ENCODE measurements at regions not wholly inside any gene's neighbourhood (a gene's known extent, or its start where the extent isn't known, plus 50 kb on each side); places are given as distances from the start of the nearest gene placed in this dataset.
"Not testable (repeated sequence)": the region's sequence is repeated elsewhere in the genome, so short reads cannot be mapped to it uniquely, and the experiment has no call there.

DNA sequence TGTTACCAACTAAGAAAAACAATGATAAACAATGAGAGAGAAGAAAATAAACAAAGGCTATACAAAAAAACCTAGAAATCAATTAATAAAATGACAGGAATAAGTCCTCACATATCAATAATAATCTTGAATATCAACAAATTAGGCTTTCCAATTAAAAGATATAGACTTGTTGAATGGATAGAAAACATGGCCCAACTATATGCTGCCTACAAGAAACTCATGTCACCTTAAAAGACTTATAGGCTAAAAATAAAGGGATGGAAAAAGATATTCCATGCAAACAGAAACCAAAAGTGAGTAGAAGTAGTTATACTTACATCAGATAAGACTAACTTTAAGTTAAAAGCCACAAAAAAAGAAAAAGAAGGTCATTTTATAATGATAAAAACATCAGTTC, 183.9 kb downstream of the MYRFL start:
- DNase-seq (ENCODE audit: low spot score in 2 of 2): no peak

DNA sequence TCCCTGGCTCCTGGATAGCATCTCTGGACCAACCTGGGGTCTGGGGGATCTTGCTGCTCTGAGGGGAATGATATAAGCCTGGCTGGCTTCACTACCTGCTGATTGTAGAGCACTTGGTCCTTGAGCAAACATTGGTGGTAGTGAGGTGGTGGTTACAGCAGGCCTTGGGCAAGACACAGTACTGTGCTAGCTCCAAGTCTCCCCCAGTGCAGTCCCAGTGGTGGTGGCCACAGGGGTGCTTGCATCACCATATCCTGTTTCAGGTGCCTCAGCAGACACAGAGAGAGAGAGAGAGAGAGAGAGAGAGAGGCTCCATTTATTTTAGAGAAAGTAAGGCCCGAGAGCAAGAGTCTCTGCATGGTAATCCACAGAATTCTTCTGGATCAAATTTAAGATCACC, 186.3 kb downstream of the MYRFL start:
- no peak for FAIRE-seq
- DNase-seq (ENCODE audit: low spot score in 2 of 2): no peak

More for the DNA sequence above, 183.9 kb downstream of the MYRFL start:
- FAIRE-seq: no peak

DNA sequence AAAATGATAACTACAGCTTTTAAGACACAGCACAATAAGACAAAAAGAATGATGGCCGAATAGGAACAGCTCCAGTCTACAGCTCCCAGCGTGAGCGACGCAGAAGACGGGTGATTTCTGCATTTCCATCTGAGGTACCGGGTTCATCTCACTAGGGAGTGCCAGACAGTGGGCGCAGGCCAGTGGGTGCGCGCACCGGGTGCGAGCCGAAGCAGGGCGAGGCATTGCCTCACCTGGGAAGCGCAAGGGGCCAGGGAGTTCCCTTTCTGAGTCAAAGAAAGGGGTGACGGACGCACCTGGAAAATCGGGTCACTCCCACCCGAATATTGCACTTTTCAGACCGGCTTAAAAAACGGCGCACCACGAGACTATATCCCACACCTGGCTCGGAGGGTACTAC, 188.0 kb downstream of the MYRFL start:
- DNase-seq (ENCODE audit: low spot score in 2 of 2); FAIRE-seq: not testable (repeated sequence)

- FAIRE-seq (no peak), DNase-seq (ENCODE audit: low spot score in 2 of 2) (no peak)
Measured at GRCh38 chr12:70028515-70028914, 203.5 kb downstream of the MYRFL start.

GRCh38 chr12:70028918-70029317, 203.9 kb downstream of the MYRFL start:
- DNase-seq (ENCODE audit: low spot score in 2 of 2) (no peak), FAIRE-seq (no peak)

DNA sequence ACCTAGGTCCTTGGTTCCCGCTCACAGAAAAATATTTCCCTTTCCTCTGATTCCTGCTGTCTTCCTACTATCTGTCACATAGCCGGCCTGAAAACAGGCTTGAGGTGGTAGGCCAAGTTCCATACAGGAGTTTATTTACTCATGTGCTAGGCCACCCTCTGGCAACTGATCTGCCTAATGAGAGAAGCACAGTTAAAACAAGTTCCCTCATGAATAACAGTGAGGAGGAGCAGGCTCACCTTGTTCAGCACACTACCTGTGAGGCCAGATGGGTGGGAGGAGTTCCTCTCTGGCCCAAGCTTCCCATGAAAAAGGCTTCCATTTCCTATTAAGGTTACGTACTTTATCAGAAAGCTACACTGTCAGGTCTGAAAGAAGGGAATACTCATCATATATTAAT, 206.0 kb downstream of the MYRFL start:
- DNase-seq (ENCODE audit: low spot score in 2 of 2) (no peak), FAIRE-seq (no peak)

GRCh38 chr12:70032076-70032475, 207.0 kb downstream of the MYRFL start:
- FAIRE-seq (no peak), DNase-seq (ENCODE audit: low spot score in 2 of 2) (no peak)

GRCh38 chr12:70033310-70033709, 208.3 kb downstream of the MYRFL start:
- FAIRE-seq (no peak), DNase-seq (ENCODE audit: low spot score in 2 of 2) (no peak)

DNA sequence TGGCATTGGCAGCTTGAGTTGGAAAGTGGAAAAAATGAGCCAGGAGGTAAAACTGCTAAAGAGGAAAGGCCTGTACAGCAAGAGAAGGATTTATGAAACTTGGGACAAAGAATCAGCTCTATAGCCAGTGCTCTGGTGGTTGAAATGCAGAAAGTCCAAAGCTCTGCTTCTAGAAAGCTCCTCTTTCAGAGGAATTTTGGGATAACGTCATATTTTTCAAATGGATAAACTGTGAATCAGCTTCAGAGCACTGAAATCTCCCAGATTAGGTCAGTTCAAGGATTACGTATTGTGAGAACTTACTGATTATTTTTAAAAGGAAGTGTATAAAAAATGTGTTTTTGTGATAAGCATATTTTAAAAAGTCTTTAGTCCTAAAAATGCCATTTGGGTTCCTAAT, 203.1 kb upstream of the CNOT2 start:
- DNase-seq (ENCODE audit: low spot score in 2 of 2): no peak
- no peak for FAIRE-seq

DNA sequence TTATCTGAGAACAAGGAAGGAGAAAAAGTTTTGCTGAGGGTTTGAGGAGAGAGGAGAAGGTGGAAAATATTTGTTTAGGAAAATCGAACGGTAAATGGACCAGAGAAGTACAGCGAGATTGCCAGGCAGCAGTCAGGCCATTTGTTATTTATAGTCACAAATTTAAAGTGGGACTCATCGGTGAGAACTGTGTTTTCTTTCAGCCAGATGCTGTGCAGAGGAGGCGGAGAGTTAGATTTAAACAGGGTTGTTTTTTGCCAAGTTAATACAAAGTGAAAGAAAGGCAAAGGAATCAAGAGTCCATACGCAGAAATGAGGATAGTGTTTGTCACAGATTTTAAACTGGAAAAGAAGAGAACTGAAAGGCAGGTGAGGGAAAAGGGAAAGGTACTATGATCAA, 200.6 kb upstream of the CNOT2 start:
- FAIRE-seq (no peak), DNase-seq (ENCODE audit: low spot score in 2 of 2) (peak in 1 of 2 donors; percentile 12)

GRCh38 chr12:70043490-70044138, 199.6 kb upstream of the CNOT2 start:
- FAIRE-seq (no peak), DNase-seq (ENCODE audit: low spot score in 2 of 2) (no peak)

DNA sequence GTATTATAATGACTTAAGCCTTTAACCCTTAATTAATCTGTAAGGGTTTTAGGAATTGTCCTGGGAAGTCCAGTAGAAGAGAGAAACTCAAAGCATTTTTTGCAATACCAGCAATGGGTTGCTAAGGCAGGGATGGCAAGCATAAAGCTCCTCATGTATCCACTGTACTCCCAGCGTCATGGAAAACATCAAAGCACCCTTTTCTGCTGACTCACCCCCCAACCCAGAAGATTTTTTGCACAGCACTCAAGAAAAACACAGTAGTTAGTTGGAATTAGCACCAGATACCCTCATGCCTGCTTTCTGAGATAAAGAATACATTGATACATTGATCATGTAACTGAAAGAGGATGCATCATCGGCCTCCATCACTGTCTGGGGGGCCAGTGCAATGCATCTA, 199.1 kb upstream of the CNOT2 start:
- no peak for DNase-seq (ENCODE audit: low spot score in 2 of 2)
- FAIRE-seq: no peak

DNA sequence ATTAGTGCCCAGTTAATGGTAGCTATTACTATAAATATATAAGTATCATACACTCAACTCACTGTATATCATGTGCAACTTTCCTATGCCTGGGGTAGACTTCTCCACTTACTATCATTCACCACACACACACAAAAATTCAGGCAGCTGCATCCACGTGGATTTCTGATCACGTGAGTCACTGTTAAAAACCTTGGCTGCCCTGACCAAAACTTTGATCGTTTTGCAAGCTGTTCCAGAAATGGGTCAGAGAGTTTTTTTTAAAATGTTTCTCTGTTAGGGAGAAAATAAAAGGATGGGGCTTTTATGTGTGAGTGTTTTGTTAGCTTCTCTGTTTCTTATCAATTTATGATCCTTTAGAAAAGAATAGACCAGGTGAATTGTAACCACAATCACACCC, 198.2 kb upstream of the CNOT2 start:
- DNase-seq (ENCODE audit: low spot score in 2 of 2) (no peak), FAIRE-seq (no peak)

GRCh38 chr12:70045514-70045913, 197.7 kb upstream of the CNOT2 start:
- FAIRE-seq: no peak
- DNase-seq (ENCODE audit: low spot score in 2 of 2): no peak

DNA sequence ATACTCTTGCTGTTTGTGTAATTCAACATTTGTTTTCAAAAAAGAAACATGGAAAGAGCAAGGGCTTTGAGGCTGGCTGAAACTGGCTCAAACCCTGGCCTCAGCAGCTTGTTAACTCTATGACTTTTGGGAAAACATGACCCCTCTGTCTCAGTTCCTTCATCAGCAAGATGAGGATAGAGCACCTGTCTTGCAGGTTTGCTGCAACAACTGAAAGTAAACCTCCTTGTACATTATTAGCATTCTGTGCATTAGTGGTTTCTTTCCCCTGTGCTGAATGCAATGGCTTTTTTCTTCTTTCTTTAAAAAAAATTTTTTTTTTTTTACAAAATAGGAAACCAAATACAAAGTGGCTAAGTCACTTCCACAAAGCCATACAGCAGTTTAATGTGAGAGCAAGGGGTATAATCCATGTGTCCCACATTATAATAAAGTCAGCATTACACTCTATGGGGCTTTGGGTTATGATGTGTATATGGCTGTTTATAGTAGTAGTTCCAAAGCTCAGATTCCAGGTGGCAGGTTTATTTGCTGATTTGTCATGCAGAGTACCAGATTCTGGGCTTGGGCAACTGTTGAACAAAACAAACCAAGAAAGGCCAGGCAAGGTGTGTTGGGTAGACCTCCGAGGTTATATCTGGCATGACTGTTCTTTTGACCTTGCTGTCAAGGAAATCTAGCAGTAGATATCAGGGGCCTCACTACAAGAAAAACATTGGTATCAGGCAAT, 194.5 kb upstream of the CNOT2 start:
- DNase-seq (ENCODE audit: low spot score in 2 of 2) (no peak), FAIRE-seq (no peak)

GRCh38 chr12:70049596-70050360, 193.5 kb upstream of the CNOT2 start:
- FAIRE-seq: no peak

DNA sequence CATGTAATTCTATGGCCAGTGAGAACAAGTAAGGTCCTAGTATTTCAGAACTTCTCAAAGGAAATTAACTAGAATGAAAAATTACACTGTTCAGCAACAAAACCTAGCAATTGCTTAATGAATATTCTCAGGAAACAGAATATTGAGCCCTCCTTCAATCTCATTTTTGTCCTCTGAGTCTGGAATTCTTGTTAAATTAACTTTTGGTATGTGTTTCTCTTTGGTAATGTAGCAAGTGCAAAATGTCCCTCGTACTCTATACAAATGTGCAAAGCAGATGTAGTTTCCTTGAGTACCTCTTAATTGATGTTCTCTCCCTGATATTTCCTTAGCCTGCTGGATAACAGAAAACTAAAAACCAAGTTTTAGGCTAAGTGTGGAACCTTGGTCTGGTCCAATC, 190.8 kb upstream of the CNOT2 start:
- FAIRE-seq: no peak

More at GRCh38 chr12:70049596-70050360, 193.5 kb upstream of the CNOT2 start:
- DNase-seq (ENCODE audit: low spot score in 2 of 2): no peak

GRCh38 chr12:70052931-70053497, 190.2 kb upstream of the CNOT2 start:
- FAIRE-seq (no peak), DNase-seq (ENCODE audit: low spot score in 2 of 2) (peak in 1 of 2 donors; percentile 5)

More for the DNA sequence above, 190.8 kb upstream of the CNOT2 start:
- DNase-seq (ENCODE audit: low spot score in 2 of 2): no peak

- no peak for FAIRE-seq
Measured at GRCh38 chr12:70059373-70059772, 183.9 kb upstream of the CNOT2 start.

GRCh38 chr12:70060634-70061033, 182.6 kb upstream of the CNOT2 start:
- no peak for DNase-seq (ENCODE audit: low spot score in 2 of 2)
- no peak for FAIRE-seq

More at GRCh38 chr12:70059373-70059772, 183.9 kb upstream of the CNOT2 start:
- no peak for DNase-seq (ENCODE audit: low spot score in 2 of 2)

DNA sequence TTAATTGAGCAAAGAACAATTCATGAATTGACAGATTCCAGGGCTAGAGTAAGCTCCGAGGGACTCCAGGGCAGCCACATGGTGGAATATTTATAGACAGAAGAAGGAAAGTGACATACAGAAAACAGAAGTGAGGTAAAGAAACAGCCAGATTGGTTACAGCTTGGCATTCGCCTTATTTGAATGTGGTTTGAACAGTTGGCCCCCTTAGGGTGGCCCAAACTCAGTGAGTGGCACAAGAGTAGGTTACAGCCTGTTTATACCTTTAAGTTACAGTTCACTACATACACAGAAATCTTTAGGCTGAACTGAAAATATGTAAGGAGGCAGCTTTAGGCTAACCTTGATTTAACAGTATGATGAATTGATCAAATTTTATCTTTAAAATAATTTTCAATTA, 174.5 kb upstream of the CNOT2 start:
- FAIRE-seq (no peak), DNase-seq (ENCODE audit: low spot score in 2 of 2) (no peak)
